ENCODE measurements at regions not wholly inside any gene's neighbourhood (a gene's known extent, or its start where the extent isn't known, plus 50 kb on each side); places are given as distances from the start of the nearest gene placed in this dataset.

- TF ChIP-seq, protein P1, sequence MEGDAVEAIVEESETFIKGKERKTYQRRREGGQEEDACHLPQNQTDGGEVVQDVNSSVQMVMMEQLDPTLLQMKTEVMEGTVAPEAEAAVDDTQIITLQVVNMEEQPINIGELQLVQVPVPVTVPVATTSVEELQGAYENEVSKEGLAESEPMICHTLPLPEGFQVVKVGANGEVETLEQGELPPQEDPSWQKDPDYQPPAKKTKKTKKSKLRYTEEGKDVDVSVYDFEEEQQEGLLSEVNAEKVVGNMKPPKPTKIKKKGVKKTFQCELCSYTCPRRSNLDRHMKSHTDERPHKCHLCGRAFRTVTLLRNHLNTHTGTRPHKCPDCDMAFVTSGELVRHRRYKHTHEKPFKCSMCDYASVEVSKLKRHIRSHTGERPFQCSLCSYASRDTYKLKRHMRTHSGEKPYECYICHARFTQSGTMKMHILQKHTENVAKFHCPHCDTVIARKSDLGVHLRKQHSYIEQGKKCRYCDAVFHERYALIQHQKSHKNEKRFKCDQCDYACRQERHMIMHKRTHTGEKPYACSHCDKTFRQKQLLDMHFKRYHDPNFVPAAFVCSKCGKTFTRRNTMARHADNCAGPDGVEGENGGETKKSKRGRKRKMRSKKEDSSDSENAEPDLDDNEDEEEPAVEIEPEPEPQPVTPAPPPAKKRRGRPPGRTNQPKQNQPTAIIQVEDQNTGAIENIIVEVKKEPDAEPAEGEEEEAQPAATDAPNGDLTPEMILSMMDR (CRISPR knock-in tag; IDR thresholded peaks at IDR 0.05), result no peak
- TF ChIP-seq HDAC6 (IDR thresholded peaks at IDR 0.05; ENCODE audit: low read depth, low read length), result no peak
- no peak for TF ChIP-seq TARDBP (CRISPR knock-in tag; IDR thresholded peaks at IDR 0.05)
- no peak for TF ChIP-seq CREM (IDR thresholded peaks at IDR 0.05)
- TF ChIP-seq CREM (CRISPR knock-in tag; IDR thresholded peaks at IDR 0.05), result no peak
- no peak for TF ChIP-seq MTA3 (CRISPR knock-in tag; IDR thresholded peaks at IDR 0.05)
- no peak for TF ChIP-seq DNMT1 (CRISPR knock-in tag; IDR thresholded peaks at IDR 0.05)
- no peak for TF ChIP-seq RXRA (CRISPR knock-in tag; IDR thresholded peaks at IDR 0.05)
- no peak for TF ChIP-seq ZNF616 (CRISPR knock-in tag; IDR thresholded peaks at IDR 0.05; ENCODE audit: low read depth)
- no peak for TF ChIP-seq ZFP36 (IDR thresholded peaks at IDR 0.05; ENCODE audit: borderline replicate concordance, low read depth, low read length, partially characterized antibody)
- TF ChIP-seq, protein P2, sequence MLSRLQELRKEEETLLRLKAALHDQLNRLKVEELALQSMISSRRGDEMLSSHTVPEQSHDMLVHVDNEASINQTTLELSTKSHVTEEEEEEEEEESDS (CRISPR knock-in tag; IDR thresholded peaks at IDR 0.05; ENCODE audit: borderline replicate concordance), result no peak
- no peak for TF ChIP-seq HDAC2 (CRISPR knock-in tag; IDR thresholded peaks at IDR 0.05)
- TF ChIP-seq CEBPB (IDR thresholded peaks at IDR 0.05; ENCODE audit: borderline replicate concordance, low read depth, low read length), result no peak
- TF ChIP-seq FOXA3 (CRISPR knock-in tag; IDR thresholded peaks at IDR 0.05), result no peak
These were observed 403.5 kb downstream of the ZNF608 start for GRCh38 chr5:124342986-124343385.
